H9 (cell line): ENCODE measurements at regions not wholly inside any gene's neighbourhood (a gene's known extent, or its start where the extent isn't known, plus 50 kb on each side); places are given as distances from the start of the nearest gene placed in this dataset.

Experiments used
- DNase-seq: peaks from one replicate; pipeline ENCODE4 v3.0.0-alpha.2; 2017
- H2AFZ ChIP-seq: one replicate; pipeline ENCODE4 v1.6.1; 2013; ENCODE audit warnings: mild to moderate bottlenecking, low read length, control low read depth, moderate library complexity
- H2AK5ac ChIP-seq: 2 replicates; pipeline ENCODE4 v1.6.1; 2013; ENCODE audit warnings: low read length, control low read depth, mixed read lengths; ENCODE audit not compliant: insufficient read length
- H2BK120ac ChIP-seq: one replicate; pipeline ENCODE4 v1.6.1; 2013; ENCODE audit warnings: low read depth, mild to moderate bottlenecking, low read length, control low read depth, inconsistent platforms; ENCODE audit not compliant: poor library complexity, severe bottlenecking
- H2BK12ac ChIP-seq: 2 replicates; pipeline ENCODE4 v1.6.1; 2013; ENCODE audit warnings: low read length, control low read depth, mixed read lengths, low read depth; ENCODE audit not compliant: insufficient read length
- H2BK15ac ChIP-seq: 2 replicates; pipeline ENCODE4 v1.6.1; 2013; ENCODE audit warnings: low read depth, low read length, control low read depth
- H2BK20ac ChIP-seq: one replicate; pipeline ENCODE4 v1.6.1; 2013; ENCODE audit warnings: low read depth, mild to moderate bottlenecking, low read length, control low read depth, inconsistent platforms; ENCODE audit not compliant: poor library complexity, severe bottlenecking
- H2BK5ac ChIP-seq: 2 replicates; pipeline ENCODE4 v1.6.1; 2013; ENCODE audit warnings: low read length, control low read depth, mixed read lengths; ENCODE audit not compliant: insufficient read length
- H3K14ac ChIP-seq: 2 replicates; pipeline ENCODE4 v1.6.1; 2013; ENCODE audit warnings: low read length, control low read depth; ENCODE audit not compliant: insufficient read depth
- H3K18ac ChIP-seq: 2 replicates; pipeline ENCODE4 v1.6.1; 2013; ENCODE audit warnings: low read depth, mild to moderate bottlenecking, mixed read lengths, low read length, control low read depth; ENCODE audit not compliant: insufficient read length
- H3K23ac ChIP-seq: 2 replicates; pipeline ENCODE4 v1.6.1; 2013; ENCODE audit warnings: low read length, control low read depth, mixed read lengths, low read depth; ENCODE audit not compliant: insufficient read length
- H3K23me2 ChIP-seq: 2 replicates; pipeline ENCODE4 v1.6.1; 2013; ENCODE audit warnings: low read depth, mild to moderate bottlenecking, mixed read lengths, low read length, control low read depth; ENCODE audit not compliant: insufficient read length, poor library complexity, severe bottlenecking
- H3K27ac ChIP-seq: 2 replicates; pipeline ENCODE4 v1.5.1; 2013; ENCODE audit warnings: low read length, control low read depth, mixed read lengths, low read depth; ENCODE audit not compliant: insufficient read length
- H3K27me3 ChIP-seq: 2 replicates; pipeline ENCODE4 v1.6.1; 2013; ENCODE audit warnings: low read length, control low read depth, inconsistent platforms; ENCODE audit not compliant: insufficient read depth
- H3K4ac ChIP-seq: 2 replicates; pipeline ENCODE4 v1.6.1; 2013; ENCODE audit warnings: low read depth, mild to moderate bottlenecking, control low read depth, inconsistent platforms, low read length, moderate library complexity
- H3K4me1 ChIP-seq: 2 replicates; pipeline ENCODE4 v1.6.1; 2013; ENCODE audit warnings: low read length, control low read depth, inconsistent platforms; ENCODE audit not compliant: insufficient read depth
- H3K4me2 ChIP-seq: 2 replicates; pipeline ENCODE4 v1.6.1; 2013; ENCODE audit warnings: low read length, control low read depth, mixed read lengths; ENCODE audit not compliant: insufficient read length, insufficient read depth
- H3K56ac ChIP-seq: 2 replicates; pipeline ENCODE4 v1.6.1; 2013; ENCODE audit warnings: low read depth, mild to moderate bottlenecking, mixed read lengths, low read length, control low read depth; ENCODE audit not compliant: insufficient read length
- H3K79me1 ChIP-seq: 2 replicates; pipeline ENCODE4 v1.6.1; 2013; ENCODE audit warnings: low read depth, mild to moderate bottlenecking, moderate library complexity, low read length, control low read depth, inconsistent platforms; ENCODE audit not compliant: insufficient read depth, poor library complexity, severe bottlenecking
- H3K79me2 ChIP-seq: 2 replicates; pipeline ENCODE4 v1.6.1; 2013; ENCODE audit warnings: low read length, control low read depth, inconsistent platforms; ENCODE audit not compliant: insufficient read depth
- H3K9ac ChIP-seq: 2 replicates; pipeline ENCODE4 v1.6.1; 2013; ENCODE audit warnings: low read length, control low read depth, mixed read lengths; ENCODE audit not compliant: insufficient read length; ENCODE audit errors: extremely low read depth
- H3K9me3 ChIP-seq: one replicate; pipeline ENCODE4 v1.6.1; 2013; ENCODE audit warnings: low read depth, low read length, inconsistent platforms; ENCODE audit not compliant: control insufficient read depth
- H3T11ph ChIP-seq: one replicate; pipeline ENCODE4 v1.6.1; 2013; ENCODE audit warnings: mild to moderate bottlenecking, low read length, control low read depth, inconsistent platforms
- H4K20me1 ChIP-seq: one replicate; pipeline ENCODE4 v1.6.1; 2013; ENCODE audit not compliant: control insufficient read depth, insufficient read length, insufficient read depth
- H4K5ac ChIP-seq: 2 replicates; pipeline ENCODE4 v1.6.1; 2013; ENCODE audit warnings: low read depth, mild to moderate bottlenecking, mixed read lengths, low read length, control low read depth; ENCODE audit not compliant: insufficient read length
- H4K8ac ChIP-seq: replicated peaks from 2 replicates; pipeline ENCODE4 v1.6.1; 2013; ENCODE audit warnings: low read length, control low read depth, mixed read lengths, low read depth; ENCODE audit not compliant: insufficient read length
- H4K91ac ChIP-seq: 2 replicates; pipeline ENCODE4 v1.6.1; 2013; ENCODE audit warnings: low read depth, mild to moderate bottlenecking, moderate library complexity, mixed read lengths, low read length, control low read depth; ENCODE audit not compliant: insufficient read length
- H3K27ac Mint-ChIP-seq, 3 experiments: 2 replicates in 2 of 3; 3 replicates in 1 of 3; pipeline ENCODE4 v1.8.0; 2020 to 2021; ENCODE audit warnings: mixed read lengths in 3 of 3, mild to moderate bottlenecking in 1 of 3, moderate library complexity in 1 of 3
- H3K27me3 Mint-ChIP-seq: 2 replicates; pipeline ENCODE4 v1.8.0; 2021; ENCODE audit warnings: low read depth, mild to moderate bottlenecking, moderate library complexity, mixed read lengths
- H3K36me3 Mint-ChIP-seq, 3 experiments: 2 replicates in 2 of 3; 3 replicates in 1 of 3; pipeline ENCODE4 v1.8.0; 2020 to 2021; ENCODE audit warnings: low read depth in 3 of 3, mixed read lengths in 3 of 3; ENCODE audit not compliant: insufficient read depth in 1 of 3
- H3K4me1 Mint-ChIP-seq, 2 experiments: 2 replicates each; pipeline ENCODE4 v1.8.0; 2020; ENCODE audit warnings: mixed read lengths in 2 of 2
- H3K4me3 Mint-ChIP-seq, 2 experiments: 2 replicates in 1 of 2; 3 replicates in 1 of 2; pipeline ENCODE4 v1.8.0; 2020 to 2021; ENCODE audit warnings: mild to moderate bottlenecking in 2 of 2, mixed read lengths in 2 of 2, moderate library complexity in 1 of 2
- H3K9me3 Mint-ChIP-seq, 2 experiments: 2 replicates in 1 of 2; 3 replicates in 1 of 2; pipeline ENCODE4 v1.8.0; 2020; ENCODE audit warnings: mild to moderate bottlenecking in 2 of 2, mixed read lengths in 2 of 2, moderate library complexity in 1 of 2
- CTCF ChIP-seq: fragments of 200-600 bp; sonication (generic); conservative IDR thresholded peaks from 3 replicates; pipeline ENCODE4 v1.8.0; 2021; ENCODE audit warnings: antibody characterized with exemption, mild to moderate bottlenecking
- WGBS: extraction: QIAGEN DNeasy Blood & Tissue Kit; methylation state at CpG from one replicate; pipeline ENCODE4 v1.1.7; 2013; ENCODE audit warnings: missing lambda C conversion rate, low lambda C conversion rate, mixed read lengths; ENCODE audit not compliant: insufficient read length; ENCODE audit errors: extremely low coverage; 5-methylcytosine and 5-hydroxymethylcytosine counted together

DNA sequence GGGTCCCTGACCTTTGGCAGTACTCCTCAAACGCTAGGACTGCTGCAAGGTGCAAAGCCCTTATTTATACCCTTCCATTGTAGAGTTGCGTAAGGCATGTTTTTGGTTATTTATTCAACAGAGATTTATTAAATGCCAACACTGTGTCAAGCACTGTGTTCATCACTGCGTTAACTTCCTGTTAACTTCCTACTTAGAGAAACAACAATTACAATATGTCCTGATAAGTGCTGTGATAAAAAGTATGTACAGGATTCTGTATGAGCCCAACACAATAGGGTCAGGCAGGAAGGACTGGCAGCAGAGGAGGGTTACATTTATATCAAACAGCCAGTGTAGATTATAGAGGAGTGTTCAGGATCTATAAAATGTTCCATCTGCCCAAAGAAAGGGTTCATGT, 812.8 kb upstream of the API5 start:
- H3K14ac ChIP-seq: no peak overlapping the region
- no peaks in the 10 kb centered on the region for H3K27me3 ChIP-seq
- no peak overlapping the region for H2BK15ac ChIP-seq
- H2AFZ ChIP-seq: no peak overlapping the region
- H3K23ac ChIP-seq: no peak overlapping the region
- H3K18ac ChIP-seq: no peak overlapping the region
- H3K79me1 ChIP-seq: no peaks in the 10 kb centered on the region
- no peaks in the 10 kb centered on the region for H3K9me3 ChIP-seq
- TF ChIP-seq CTCF: no peak
- no peak overlapping the region for H3K4me2 ChIP-seq
- no CpG with 5 or more reads among the region's 3 CpGs for WGBS
- H3K56ac ChIP-seq: no peak overlapping the region
- H3K27me3 Mint-ChIP-seq: no peaks in the 10 kb centered on the region
- no peaks in the 10 kb centered on the region for H4K20me1 ChIP-seq
- no peak overlapping the region for H3K4me3 Mint-ChIP-seq
- H3K23me2 ChIP-seq: no peaks in the 10 kb centered on the region
- no peaks in the 10 kb centered on the region for H3K4me1 Mint-ChIP-seq
- H3K4me1 ChIP-seq: no peaks in the 10 kb centered on the region
- H4K91ac ChIP-seq: no peak overlapping the region
- H3K36me3 Mint-ChIP-seq: no peaks in the 10 kb centered on the region
- H3K9ac ChIP-seq: no peak overlapping the region
- H2AK5ac ChIP-seq: no peak overlapping the region
- peaks cover 3 to 11% of the 10 kb centered on the region in 2 experiments; a peak in 3 of 5 replicates for H3K9me3 Mint-ChIP-seq
- no peak overlapping the region for H2BK20ac ChIP-seq
- no peak overlapping the region for H3K27ac Mint-ChIP-seq
- H2BK5ac ChIP-seq: no peak overlapping the region
- no peak overlapping the region for H3K4ac ChIP-seq
- no peak overlapping the region for H3T11ph ChIP-seq
- H3K79me2 ChIP-seq: no peaks in the 10 kb centered on the region
- DNase-seq: no peak
- no peak overlapping the region for H2BK120ac ChIP-seq
- no peak overlapping the region for H2BK12ac ChIP-seq
- no peak overlapping the region for H4K5ac ChIP-seq
- H4K8ac ChIP-seq: no peak overlapping the region
- H3K27ac ChIP-seq: no peak overlapping the region
